GM23248 (cell line): ENCODE measurements at regions not wholly inside any gene's neighbourhood (a gene's known extent, or its start where the extent isn't known, plus 50 kb on each side); places are given as distances from the start of the nearest gene placed in this dataset.

Source experiments
- DNase-seq: peaks from one replicate; pipeline ENCODE4 v3.0.0-alpha.2; 2015
- H2AFZ ChIP-seq: fragments of 200-600 bp; sonication (generic); 2 replicates; pipeline ENCODE4 v1.6.1; 2016; ENCODE audit warnings: antibody characterized with exemption
- H3F3A ChIP-seq: fragments of 200-600 bp; sonication (generic); 2 replicates; pipeline ENCODE4 v1.6.1; 2016; ENCODE audit warnings: mild to moderate bottlenecking, antibody characterized with exemption, mixed run types; ENCODE audit not compliant: insufficient read depth
- H3K27ac ChIP-seq: fragments of 200-600 bp; sonication (generic); 2 replicates; pipeline ENCODE4 v1.5.1; 2016; ENCODE audit warnings: mild to moderate bottlenecking
- H3K27me3 ChIP-seq: fragments of 200-600 bp; sonication (generic); replicated peaks from 2 replicates; pipeline ENCODE4 v1.6.1; 2016; ENCODE audit warnings: mild to moderate bottlenecking; ENCODE audit not compliant: insufficient read depth
- H3K36me3 ChIP-seq: fragments of 200-600 bp; sonication (generic); 2 replicates; pipeline ENCODE4 v1.6.1; 2016; ENCODE audit warnings: low read depth, mild to moderate bottlenecking
- H3K4me1 ChIP-seq: fragments of 200-600 bp; sonication (generic); 2 replicates; pipeline ENCODE4 v1.6.1; 2016; ENCODE audit warnings: mild to moderate bottlenecking; ENCODE audit not compliant: insufficient read depth
- H3K4me2 ChIP-seq: fragments of 200-600 bp; sonication (generic); one replicate; pipeline ENCODE4 v1.6.1; 2016; ENCODE audit warnings: mild to moderate bottlenecking; ENCODE audit not compliant: unreplicated experiment
- H3K4me3 ChIP-seq: fragments of 200-600 bp; sonication (generic); 2 replicates; pipeline ENCODE4 v1.5.1; 2016; ENCODE audit warnings: mild to moderate bottlenecking
- H3K79me2 ChIP-seq: fragments of 200-600 bp; sonication (generic); 2 replicates; pipeline ENCODE4 v1.6.1; 2016; ENCODE audit warnings: mild to moderate bottlenecking; ENCODE audit not compliant: insufficient read depth
- H3K9ac ChIP-seq: fragments of 200-600 bp; sonication (generic); 2 replicates; pipeline ENCODE4 v1.6.1; 2016; ENCODE audit warnings: mild to moderate bottlenecking
- H3K9me2 ChIP-seq: fragments of 200-600 bp; sonication (generic); 2 replicates; pipeline ENCODE4 v1.6.1; 2016; ENCODE audit warnings: mixed run types, mild to moderate bottlenecking, moderate library complexity; ENCODE audit not compliant: insufficient read depth
- H3K9me3 ChIP-seq: fragments of 200-600 bp; sonication (generic); one replicate; pipeline ENCODE4 v1.6.1; 2017; ENCODE audit warnings: low read depth
- H4K20me1 ChIP-seq: fragments of 200-600 bp; sonication (generic); 2 replicates; pipeline ENCODE4 v1.6.0; 2016; ENCODE audit not compliant: insufficient read depth
- EZH2 ChIP-seq: fragments of 200-600 bp; sonication (generic); IDR thresholded peaks from 2 replicates; pipeline ENCODE4 v1.6.1; 2018; ENCODE audit warnings: antibody characterized with exemption, mild to moderate bottlenecking; ENCODE audit not compliant: insufficient read depth, poor library complexity, severe bottlenecking
- EZH2phosphoT487 ChIP-seq: fragments of 200-600 bp; sonication (generic); IDR thresholded peaks from 2 replicates; pipeline ENCODE4 v1.6.1; 2018; ENCODE audit warnings: antibody characterized with exemption, moderate library complexity, mild to moderate bottlenecking, low read depth; ENCODE audit not compliant: insufficient read depth
- WGBS, 2 experiments: methylation state at CpG; one replicate each; pipeline ENCODE4 v1.1.6; 2015 to 2017; ENCODE audit warnings: low lambda C conversion rate in 2 of 2, low coverage in 1 of 2; ENCODE audit errors: missing lambda C conversion rate in 2 of 2; 5-methylcytosine and 5-hydroxymethylcytosine counted together
- in situ Hi-C: fragments of 300-500 bp; cut with MboI; formaldehyde crosslinking; loops from 2 replicates; pipeline ENCODE4 v1.15.0; 2020

- Histone ChIP-seq H3K4me3 (no peak overlapping the region), H3K9me3 (no peaks in the 10 kb centered on the region), H3F3A (no peaks in the 10 kb centered on the region), H3K79me2 (no peaks in the 10 kb centered on the region), H3K9me2 (no peaks in the 10 kb centered on the region), H3K36me3 (no peaks in the 10 kb centered on the region), H3K27ac (no peak overlapping the region), H2AFZ (no peak overlapping the region), H3K4me1 (no peaks in the 10 kb centered on the region), H4K20me1 (no peaks in the 10 kb centered on the region), H3K9ac (no peak overlapping the region), H3K27me3 (peaks cover 6% of the 10 kb centered on the region), H3K4me2 (no peak overlapping the region)
- in situ Hi-C loops: no loop called here
- DNase-seq: no peak
- TF ChIP-seq EZH2phosphoT487: no peak
- TF ChIP-seq EZH2: no peak
- 15 to 26% methylated on average over 3 of the region's 3 CpGs for WGBS, 2 experiments
These were observed 144.4 kb upstream of the FSTL4 start for GRCh38 chr5:133756756-133757155.

- no peaks in the 10 kb centered on the region for H3K79me2 ChIP-seq
- no peaks in the 10 kb centered on the region for H3F3A ChIP-seq
- H3K4me1 ChIP-seq: no peaks in the 10 kb centered on the region
- no peaks in the 10 kb centered on the region for H4K20me1 ChIP-seq
- no peak overlapping the region for H2AFZ ChIP-seq
- H3K9ac ChIP-seq: no peak overlapping the region
- H3K9me3 ChIP-seq: no peaks in the 10 kb centered on the region
- H3K36me3 ChIP-seq: no peaks in the 10 kb centered on the region
- in situ Hi-C loops: no loop called here
- WGBS, 2 experiments: 41 to 43% methylated on average over 3 of the region's 3 CpGs
- no peak for DNase-seq
- H3K27ac ChIP-seq: no peak overlapping the region
- no peaks in the 10 kb centered on the region for H3K9me2 ChIP-seq
- H3K4me2 ChIP-seq: no peak overlapping the region
- peaks cover 6% of the 10 kb centered on the region for H3K27me3 ChIP-seq
- no peak for TF ChIP-seq EZH2
- no peak for TF ChIP-seq EZH2phosphoT487
- H3K4me3 ChIP-seq: no peak overlapping the region
These were observed 143.7 kb upstream of the FSTL4 start for GRCh38 chr5:133756036-133756435.

GRCh38 chr5:133754575-133755169 lies 142.3 kb upstream of the FSTL4 start:
- WGBS, 2 experiments: 22 to 23% methylated on average over 5 of the region's 5 CpGs
- peaks cover 6% of the 10 kb centered on the region for H3K27me3 ChIP-seq

GRCh38 chr5:133753856-133754255 lies 141.5 kb upstream of the FSTL4 start:
- no peaks in the 10 kb centered on the region for H3K79me2 ChIP-seq
- H3F3A ChIP-seq: no peaks in the 10 kb centered on the region
- H3K4me1 ChIP-seq: no peaks in the 10 kb centered on the region
- 45 to 54% methylated on average over 3 of the region's 3 CpGs for WGBS, 2 experiments
- no peaks in the 10 kb centered on the region for H3K9me3 ChIP-seq
- H3K4me2 ChIP-seq: no peak overlapping the region
- H3K27ac ChIP-seq: no peak overlapping the region
- H3K36me3 ChIP-seq: no peaks in the 10 kb centered on the region
- H3K4me3 ChIP-seq: no peak overlapping the region
- H3K9me2 ChIP-seq: no peaks in the 10 kb centered on the region
- no peak overlapping the region for H3K9ac ChIP-seq
- in situ Hi-C loops: no loop called here
- H2AFZ ChIP-seq: no peak overlapping the region
- peaks cover 6% of the 10 kb centered on the region for H3K27me3 ChIP-seq
- TF ChIP-seq EZH2 (no peak), EZH2phosphoT487 (no peak)
- peak; percentile 7 for DNase-seq
- H4K20me1 ChIP-seq: no peaks in the 10 kb centered on the region

More at GRCh38 chr5:133754575-133755169, 142.3 kb upstream of the FSTL4 start:
- TF ChIP-seq EZH2: no peak
- TF ChIP-seq EZH2phosphoT487: no peak
- Histone ChIP-seq H4K20me1 (no peaks in the 10 kb centered on the region), H3K36me3 (no peaks in the 10 kb centered on the region), H3K4me1 (no peaks in the 10 kb centered on the region), H3F3A (no peaks in the 10 kb centered on the region), H3K4me2 (no peak overlapping the region), H3K9me3 (no peaks in the 10 kb centered on the region), H2AFZ (no peak overlapping the region), H3K4me3 (no peak overlapping the region), H3K9ac (no peak overlapping the region), H3K9me2 (no peaks in the 10 kb centered on the region), H3K79me2 (no peaks in the 10 kb centered on the region), H3K27ac (no peak overlapping the region)
- peak; percentile 51 for DNase-seq
- in situ Hi-C loops: no loop called here

GRCh38 chr5:133751846-133752245 lies 139.5 kb upstream of the FSTL4 start:
- no peaks in the 10 kb centered on the region; the same call in 1 of the 2 replicates for H3K27me3 ChIP-seq
- DNase-seq: no peak
- H3K4me3 ChIP-seq: no peak overlapping the region
- no peaks in the 10 kb centered on the region for H3K4me1 ChIP-seq
- no peaks in the 10 kb centered on the region for H3K79me2 ChIP-seq
- in situ Hi-C loops: no loop called here
- TF ChIP-seq EZH2phosphoT487 (no peak), EZH2 (no peak)
- H4K20me1 ChIP-seq: no peaks in the 10 kb centered on the region
- no peaks in the 10 kb centered on the region for H3K9me2 ChIP-seq
- H3K27ac ChIP-seq: no peak overlapping the region
- H3K9me3 ChIP-seq: no peaks in the 10 kb centered on the region
- H2AFZ ChIP-seq: no peak overlapping the region
- H3F3A ChIP-seq: no peaks in the 10 kb centered on the region
- WGBS, 2 experiments: 60 to 64% methylated on average over 5 of the region's 5 CpGs
- H3K9ac ChIP-seq: no peak overlapping the region
- no peak overlapping the region for H3K4me2 ChIP-seq
- no peaks in the 10 kb centered on the region for H3K36me3 ChIP-seq
